Fibroblast of lung (primary cell): ENCODE measurements at regions not wholly inside any gene's neighbourhood (a gene's known extent, or its start where the extent isn't known, plus 50 kb on each side); places are given as distances from the start of the nearest gene placed in this dataset.

ENCODE experiments used
- EZH2 ChIP-seq: IDR thresholded peaks from 2 replicates; pipeline ENCODE4 v1.5.1; 2012; ENCODE audit warnings: low read length, control low read depth, mild to moderate bottlenecking; ENCODE audit errors: missing control alignments
- TF ChIP-seq, protein P1 (sequence below), 2 donors: IDR thresholded peaks in 1 of 2; conservative IDR thresholded peaks in 1 of 2; 1 replicate in 1 of 2; 2 replicates in 1 of 2; pipeline ENCODE4 v1.5.1; 2011 to 2012; ENCODE audit warnings: low read length in 2 of 2, control low read depth in 1 of 2, inconsistent platforms in 1 of 2, low read depth in 1 of 2, mild to moderate bottlenecking in 1 of 2

DNA sequence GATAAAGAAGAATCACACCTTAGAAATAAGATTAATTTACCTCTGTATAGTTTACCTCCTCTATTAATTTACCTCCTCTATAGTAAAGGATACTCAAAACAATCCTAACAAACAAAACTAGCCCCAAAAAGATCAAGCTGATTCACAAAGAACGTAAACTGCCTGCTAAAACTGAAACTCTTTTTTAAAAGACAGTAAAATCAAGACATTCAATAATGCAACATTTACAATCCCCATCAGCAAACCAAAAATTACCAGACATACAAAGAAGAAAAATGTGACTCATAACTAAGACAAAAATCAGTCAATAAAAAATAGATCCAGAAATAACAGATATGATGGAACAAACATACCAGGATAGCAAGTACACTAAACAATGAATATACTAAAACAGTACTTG is 215.7 kb downstream of the ZEB2 start:
- TF ChIP-seq, protein P1, sequence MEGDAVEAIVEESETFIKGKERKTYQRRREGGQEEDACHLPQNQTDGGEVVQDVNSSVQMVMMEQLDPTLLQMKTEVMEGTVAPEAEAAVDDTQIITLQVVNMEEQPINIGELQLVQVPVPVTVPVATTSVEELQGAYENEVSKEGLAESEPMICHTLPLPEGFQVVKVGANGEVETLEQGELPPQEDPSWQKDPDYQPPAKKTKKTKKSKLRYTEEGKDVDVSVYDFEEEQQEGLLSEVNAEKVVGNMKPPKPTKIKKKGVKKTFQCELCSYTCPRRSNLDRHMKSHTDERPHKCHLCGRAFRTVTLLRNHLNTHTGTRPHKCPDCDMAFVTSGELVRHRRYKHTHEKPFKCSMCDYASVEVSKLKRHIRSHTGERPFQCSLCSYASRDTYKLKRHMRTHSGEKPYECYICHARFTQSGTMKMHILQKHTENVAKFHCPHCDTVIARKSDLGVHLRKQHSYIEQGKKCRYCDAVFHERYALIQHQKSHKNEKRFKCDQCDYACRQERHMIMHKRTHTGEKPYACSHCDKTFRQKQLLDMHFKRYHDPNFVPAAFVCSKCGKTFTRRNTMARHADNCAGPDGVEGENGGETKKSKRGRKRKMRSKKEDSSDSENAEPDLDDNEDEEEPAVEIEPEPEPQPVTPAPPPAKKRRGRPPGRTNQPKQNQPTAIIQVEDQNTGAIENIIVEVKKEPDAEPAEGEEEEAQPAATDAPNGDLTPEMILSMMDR (conservative IDR thresholded peaks at IDR 0.05 in 1 of 2, IDR thresholded peaks at IDR 0.05 in 1 of 2; ENCODE audit: low read depth in 1 of 2, low read length in 2 of 2): no peak
- TF ChIP-seq EZH2: no peak
